ENCODE measurements at regions not wholly inside any gene's neighbourhood (a gene's known extent, or its start where the extent isn't known, plus 50 kb on each side); places are given as distances from the start of the nearest gene placed in this dataset.
A peak's percentile ranks its signal among the peaks of the same experiment; 100 is the strongest.
"Not testable (repeated sequence)": the region's sequence is repeated elsewhere in the genome, so short reads cannot be mapped to it uniquely, and the experiment has no call there.

- DNase-seq (ENCODE audit: low read depth): no peak
- TF ChIP-seq CTCF (IDR thresholded peaks at IDR 0.05; ENCODE audit: control insufficient read depth, insufficient read depth, low read depth, low read length, missing control alignments): peak; percentile 35
- H3K4me3 ChIP-seq (ENCODE audit: control insufficient read depth, low read depth, low read length): peak overlapping the region; percentile 30
Observed at GRCh38 chr6:44002593-44003344, 124.5 kb downstream of the MRPL14 start.

- TF ChIP-seq CTCF (IDR thresholded peaks at IDR 0.05; ENCODE audit: control insufficient read depth, insufficient read depth, low read depth, low read length, missing control alignments): no peak
- peak overlapping the region; percentile 30 for H3K4me3 ChIP-seq (ENCODE audit: control insufficient read depth, low read depth, low read length)
- no peak for DNase-seq (ENCODE audit: low read depth)
Observed at GRCh38 chr6:44002067-44002592, 125.1 kb downstream of the MRPL14 start.

- peak; percentile 44 for TF ChIP-seq CTCF (IDR thresholded peaks at IDR 0.05; ENCODE audit: control insufficient read depth, insufficient read depth, low read depth, low read length, missing control alignments)
- no peak overlapping the region for H3K4me3 ChIP-seq (ENCODE audit: control insufficient read depth, low read depth, low read length)
- no peak for DNase-seq (ENCODE audit: low read depth)
Observed at GRCh38 chr6:44001318-44002066, 125.8 kb downstream of the MRPL14 start.

- no peak for DNase-seq (ENCODE audit: low read depth)
- TF ChIP-seq CTCF (IDR thresholded peaks at IDR 0.05; ENCODE audit: control insufficient read depth, insufficient read depth, low read depth, low read length, missing control alignments): no peak
- no peak overlapping the region for H3K4me3 ChIP-seq (ENCODE audit: control insufficient read depth, low read depth, low read length)
Observed at GRCh38 chr6:44000164-44000842, 126.9 kb downstream of the MRPL14 start.

- H3K4me3 ChIP-seq (ENCODE audit: control insufficient read depth, low read depth, low read length): no peak overlapping the region
- DNase-seq (ENCODE audit: low read depth): no peak
Observed at GRCh38 chr6:43999628-44000027, 127.6 kb downstream of the MRPL14 start.

GRCh38 chr6:43998592-43999243 lies 128.5 kb downstream of the MRPL14 start:
- not testable (repeated sequence) for DNase-seq (ENCODE audit: low read depth); H3K4me3 ChIP-seq (ENCODE audit: control insufficient read depth, low read depth, low read length)

More at GRCh38 chr6:43999628-44000027, 127.6 kb downstream of the MRPL14 start:
- TF ChIP-seq CTCF (IDR thresholded peaks at IDR 0.05; ENCODE audit: control insufficient read depth, insufficient read depth, low read depth, low read length, missing control alignments): no peak

GRCh38 chr6:43997990-43998585 lies 129.2 kb downstream of the MRPL14 start:
- H3K4me3 ChIP-seq (ENCODE audit: control insufficient read depth, low read depth, low read length); DNase-seq (ENCODE audit: low read depth): not testable (repeated sequence)
